ENCODE measurements at regions not wholly inside any gene's neighbourhood (a gene's known extent, or its start where the extent isn't known, plus 50 kb on each side); places are given as distances from the start of the nearest gene placed in this dataset.
"Not testable (repeated sequence)": the region's sequence is repeated elsewhere in the genome, so short reads cannot be mapped to it uniquely, and the experiment has no call there.

DNA sequence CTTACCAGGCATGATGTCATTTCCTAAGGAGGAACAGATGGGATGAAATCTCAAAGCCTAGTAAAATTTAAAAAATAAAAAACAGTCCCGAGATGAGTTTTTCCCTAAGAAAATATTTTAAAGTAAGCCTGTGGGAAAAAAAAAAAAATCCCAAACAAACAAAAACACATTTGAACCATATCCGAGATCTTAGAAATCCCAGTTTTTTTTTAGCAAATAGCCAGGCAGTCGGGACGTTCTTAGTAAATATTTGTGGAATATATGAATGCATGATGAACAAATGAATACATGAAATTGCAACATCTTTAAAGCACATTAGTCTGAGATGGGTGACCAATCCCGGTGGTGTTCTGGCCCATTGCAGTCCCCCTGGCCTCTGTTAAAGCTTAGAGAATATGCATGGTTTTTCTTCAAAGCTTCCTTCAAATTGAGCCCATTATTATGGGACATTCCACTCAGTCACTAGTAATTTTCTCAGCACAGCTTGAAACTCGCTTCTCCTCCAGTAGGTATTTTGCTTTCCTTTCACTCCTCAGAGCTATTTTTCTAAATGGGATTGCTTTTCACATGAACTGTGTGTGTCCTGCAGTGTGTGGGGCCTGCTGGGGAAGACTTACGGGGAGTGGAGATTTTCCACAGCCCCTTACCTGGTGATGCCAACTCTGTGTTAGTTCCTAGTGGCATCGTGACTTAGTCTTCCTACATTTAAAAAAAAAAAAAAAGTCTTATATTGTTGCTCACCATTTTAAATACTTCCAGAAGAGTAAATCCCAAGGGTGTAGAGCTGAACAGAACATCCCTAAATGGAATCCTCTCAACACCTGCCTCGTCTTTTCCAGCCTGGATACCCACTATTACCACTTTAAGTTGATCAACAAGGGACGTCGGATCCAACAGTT is 255.6 kb upstream of the NBPF12 start:
- not testable (repeated sequence) for H3K27me3 Mint-ChIP-seq; H3K9me3 Mint-ChIP-seq; H3K36me3 Mint-ChIP-seq (ENCODE audit: low read depth); H3K27ac Mint-ChIP-seq; H3K4me3 Mint-ChIP-seq; H3K4me1 Mint-ChIP-seq (ENCODE audit: low read depth)

DNA sequence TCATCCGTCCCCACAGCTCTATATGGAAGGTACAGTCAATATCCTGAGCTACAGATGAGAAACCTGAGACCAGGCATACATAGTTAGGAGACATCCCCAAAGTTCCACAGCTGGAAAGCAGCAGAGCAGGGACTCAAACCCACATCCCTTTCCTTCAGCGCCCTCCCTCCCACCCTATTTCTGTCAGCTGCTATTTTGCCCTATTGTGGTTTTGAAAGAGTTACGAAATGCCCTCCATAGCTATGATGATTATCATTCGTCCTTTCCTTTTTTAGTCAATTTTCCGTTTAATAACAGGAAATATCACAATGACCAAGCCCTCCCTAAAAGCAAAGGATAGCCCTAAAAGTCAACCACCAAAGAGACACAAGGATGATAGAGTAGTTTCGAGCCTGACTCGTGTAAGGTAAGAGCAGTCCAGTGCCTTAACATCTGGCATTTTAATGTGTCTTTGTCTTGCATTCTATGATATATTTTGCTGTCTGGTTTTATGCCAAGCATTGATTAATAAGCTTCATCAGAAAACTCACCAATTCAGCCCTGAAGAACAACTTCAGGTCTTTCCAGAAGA is 264.3 kb upstream of the NBPF12 start:
- H3K4me1 Mint-ChIP-seq (ENCODE audit: low read depth); H3K27ac Mint-ChIP-seq; H3K9me3 Mint-ChIP-seq; H3K4me3 Mint-ChIP-seq; H3K27me3 Mint-ChIP-seq; H3K36me3 Mint-ChIP-seq (ENCODE audit: low read depth): not testable (repeated sequence)

DNA sequence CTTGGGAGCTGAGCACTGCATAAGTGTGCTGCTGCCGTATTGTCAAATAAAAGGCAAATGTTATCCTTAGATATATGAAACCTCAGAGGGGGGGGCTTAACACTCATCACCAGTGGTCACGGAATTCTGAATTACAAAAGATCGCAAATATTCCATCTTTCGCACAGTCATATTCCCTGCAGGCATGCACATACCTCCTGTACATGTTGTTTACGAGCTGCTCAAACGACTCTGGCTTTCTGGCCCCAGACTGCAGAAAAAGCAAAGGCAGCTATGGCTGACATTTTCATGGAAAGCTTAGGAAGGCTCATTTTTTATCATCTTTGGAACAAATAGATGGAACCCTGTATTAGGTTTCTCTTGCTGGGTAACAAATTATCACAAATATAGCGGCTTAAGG is 265.5 kb upstream of the NBPF12 start:
- H3K27me3 Mint-ChIP-seq; H3K4me3 Mint-ChIP-seq; H3K27ac Mint-ChIP-seq; H3K4me1 Mint-ChIP-seq (ENCODE audit: low read depth); H3K36me3 Mint-ChIP-seq (ENCODE audit: low read depth); H3K9me3 Mint-ChIP-seq: not testable (repeated sequence)

DNA sequence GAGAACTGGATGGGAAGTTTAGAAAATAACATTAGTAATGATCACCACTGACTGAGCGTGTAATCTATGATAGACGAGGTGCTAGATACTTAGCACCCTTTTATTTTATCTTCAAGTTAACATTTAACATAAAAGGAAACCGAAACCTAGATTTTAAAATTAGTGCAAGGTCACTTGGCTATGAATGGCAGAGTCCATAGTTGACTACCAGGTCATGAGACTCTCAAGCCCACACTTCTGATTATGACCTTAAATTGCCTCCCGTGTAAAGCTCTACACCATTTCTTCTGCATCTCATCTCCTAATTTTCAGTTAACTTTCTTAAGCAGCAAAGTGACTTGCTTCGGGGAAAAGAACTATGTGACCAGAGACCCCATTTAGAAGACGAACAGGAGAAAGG is 266.5 kb upstream of the NBPF12 start:
- not testable (repeated sequence) for H3K27ac Mint-ChIP-seq; H3K36me3 Mint-ChIP-seq (ENCODE audit: low read depth); H3K4me1 Mint-ChIP-seq (ENCODE audit: low read depth); H3K9me3 Mint-ChIP-seq; H3K4me3 Mint-ChIP-seq; H3K27me3 Mint-ChIP-seq

DNA sequence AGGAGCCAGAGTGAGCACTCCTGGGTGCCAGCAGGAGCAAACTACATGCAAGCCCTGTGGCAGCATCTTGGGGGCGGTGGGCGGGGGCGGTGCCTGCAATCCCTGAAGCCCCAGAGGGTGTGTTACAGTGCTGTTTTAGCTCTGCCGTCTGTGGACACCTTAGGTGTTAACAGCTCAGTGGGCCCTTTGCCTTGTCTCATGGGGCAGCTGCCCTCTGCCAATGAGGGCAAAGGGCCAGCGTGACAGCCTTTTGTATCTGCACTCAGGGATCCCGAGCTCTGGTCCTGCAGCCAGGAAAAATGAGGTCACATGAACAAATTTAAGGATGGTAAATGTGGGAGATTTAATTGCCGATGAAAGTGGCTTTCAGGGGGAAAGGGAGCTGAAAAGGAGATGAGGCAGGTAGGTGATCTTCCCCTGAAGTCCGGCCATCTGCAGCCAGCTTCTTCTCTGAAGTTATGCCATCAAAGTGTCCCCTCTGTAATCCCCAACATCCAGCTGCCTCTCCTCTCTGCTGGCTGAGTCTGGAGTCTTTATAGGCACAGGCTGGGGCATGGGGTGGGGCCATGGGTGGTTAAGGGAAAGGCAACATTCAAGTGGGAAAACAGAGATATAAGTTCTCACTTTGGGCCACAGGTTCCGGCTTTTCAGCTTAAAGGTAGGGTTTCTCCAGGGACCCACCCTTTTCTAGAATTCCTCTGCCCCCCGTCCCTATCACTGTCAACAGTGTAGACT is 267.1 kb upstream of the NBPF12 start:
- H3K9me3 Mint-ChIP-seq; H3K27ac Mint-ChIP-seq; H3K4me3 Mint-ChIP-seq; H3K4me1 Mint-ChIP-seq (ENCODE audit: low read depth); H3K27me3 Mint-ChIP-seq; H3K36me3 Mint-ChIP-seq (ENCODE audit: low read depth): not testable (repeated sequence)

DNA sequence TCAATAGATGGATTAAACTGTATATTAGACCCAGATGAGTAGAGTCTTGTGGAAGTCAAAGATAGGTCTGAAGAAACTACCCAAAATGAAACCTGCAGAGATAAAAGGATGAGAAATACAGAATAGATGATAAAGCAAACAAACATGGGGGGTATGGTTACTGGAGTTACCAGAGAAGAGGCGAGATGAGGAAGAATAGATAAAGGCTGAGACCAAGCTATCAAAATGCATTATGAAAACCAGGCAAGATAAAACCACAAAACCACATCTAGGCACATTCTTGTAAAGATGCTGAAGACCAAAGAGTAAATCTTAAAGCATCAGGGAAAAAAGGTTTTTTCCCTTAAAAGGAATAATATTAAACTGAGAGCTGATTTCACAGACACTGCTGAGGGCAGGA is 271.8 kb upstream of the NBPF12 start:
- not testable (repeated sequence) for H3K4me3 Mint-ChIP-seq; H3K27me3 Mint-ChIP-seq; H3K4me1 Mint-ChIP-seq (ENCODE audit: low read depth); H3K36me3 Mint-ChIP-seq (ENCODE audit: low read depth); H3K27ac Mint-ChIP-seq; H3K9me3 Mint-ChIP-seq

DNA sequence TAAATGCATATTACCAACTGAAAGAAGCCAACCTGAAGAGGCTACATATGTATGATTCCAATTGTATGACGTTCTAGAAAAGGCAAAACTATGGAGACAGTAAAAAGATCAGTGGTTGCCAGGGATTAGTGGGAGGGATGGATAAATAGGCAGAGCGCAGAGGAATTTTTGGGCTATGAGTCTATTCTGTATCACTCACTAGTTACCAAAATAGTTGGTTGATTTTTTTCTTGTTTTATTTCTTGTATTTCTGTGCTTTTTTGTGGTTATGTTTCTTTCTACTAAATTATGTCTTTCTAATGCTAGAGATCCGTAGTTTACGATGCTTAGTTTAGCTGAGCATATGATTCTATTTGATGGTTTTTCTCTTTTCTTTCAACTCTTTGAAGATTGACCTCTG is 277.9 kb upstream of the NBPF12 start:
- H3K9me3 Mint-ChIP-seq; H3K27ac Mint-ChIP-seq; H3K36me3 Mint-ChIP-seq (ENCODE audit: low read depth); H3K4me3 Mint-ChIP-seq; H3K4me1 Mint-ChIP-seq (ENCODE audit: low read depth); H3K27me3 Mint-ChIP-seq: not testable (repeated sequence)

DNA sequence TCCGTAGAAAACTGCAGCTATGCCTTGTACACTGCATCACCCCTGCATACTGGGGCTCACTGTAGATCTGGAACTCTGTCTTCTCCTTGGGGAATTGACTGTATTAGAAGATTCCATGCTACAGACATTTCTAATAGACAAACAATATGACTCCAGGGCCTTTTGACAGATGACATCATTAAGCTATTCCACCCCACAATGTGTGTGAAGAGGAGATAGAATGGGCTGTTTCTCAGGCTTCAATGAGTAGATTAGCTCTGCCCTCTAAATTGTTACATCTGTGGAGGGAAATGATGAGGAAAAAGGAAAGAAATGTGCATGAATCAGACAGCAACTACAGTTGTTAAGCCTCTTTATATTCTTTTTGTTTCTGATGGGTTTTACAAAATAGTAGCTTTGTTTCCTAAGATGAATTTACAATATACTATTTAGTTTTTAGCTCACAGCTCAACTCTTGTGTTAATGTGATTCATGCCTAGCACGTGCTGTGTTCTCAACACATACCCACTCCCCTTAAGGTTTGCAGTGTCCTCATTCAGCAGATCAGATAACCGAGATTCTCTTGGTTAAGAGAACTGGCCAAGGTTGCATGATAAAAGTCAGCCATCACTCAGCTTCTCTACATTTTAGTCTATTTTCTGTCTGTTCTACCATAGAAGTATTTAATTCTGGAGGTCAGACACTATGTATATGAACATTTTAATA is 281.6 kb upstream of the NBPF12 start:
- not testable (repeated sequence) for H3K9me3 Mint-ChIP-seq; H3K4me3 Mint-ChIP-seq; H3K27me3 Mint-ChIP-seq; H3K36me3 Mint-ChIP-seq (ENCODE audit: low read depth); H3K4me1 Mint-ChIP-seq (ENCODE audit: low read depth); H3K27ac Mint-ChIP-seq

DNA sequence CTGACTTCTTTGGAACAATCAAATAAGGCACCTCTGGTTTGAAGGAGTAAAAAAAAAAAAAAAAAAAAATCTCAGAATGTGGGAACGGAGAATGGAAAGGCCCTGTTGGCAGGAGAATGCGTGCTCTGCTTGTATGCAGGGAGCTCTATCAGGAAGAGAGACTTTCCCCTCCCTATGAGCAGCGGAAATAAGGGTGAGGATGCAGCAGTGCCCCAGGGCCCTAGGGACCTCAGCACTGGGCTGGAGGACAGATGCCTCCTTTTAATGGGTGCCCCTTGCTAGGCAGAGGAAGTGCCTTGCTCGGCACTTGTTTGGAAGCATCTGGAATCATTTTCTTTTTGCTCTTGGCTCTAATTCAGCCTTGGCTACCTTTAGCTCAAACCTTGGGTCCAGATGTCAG is 283.4 kb upstream of the NBPF12 start:
- not testable (repeated sequence) for H3K4me1 Mint-ChIP-seq (ENCODE audit: low read depth); H3K36me3 Mint-ChIP-seq (ENCODE audit: low read depth); H3K4me3 Mint-ChIP-seq; H3K27ac Mint-ChIP-seq; H3K9me3 Mint-ChIP-seq; H3K27me3 Mint-ChIP-seq

DNA sequence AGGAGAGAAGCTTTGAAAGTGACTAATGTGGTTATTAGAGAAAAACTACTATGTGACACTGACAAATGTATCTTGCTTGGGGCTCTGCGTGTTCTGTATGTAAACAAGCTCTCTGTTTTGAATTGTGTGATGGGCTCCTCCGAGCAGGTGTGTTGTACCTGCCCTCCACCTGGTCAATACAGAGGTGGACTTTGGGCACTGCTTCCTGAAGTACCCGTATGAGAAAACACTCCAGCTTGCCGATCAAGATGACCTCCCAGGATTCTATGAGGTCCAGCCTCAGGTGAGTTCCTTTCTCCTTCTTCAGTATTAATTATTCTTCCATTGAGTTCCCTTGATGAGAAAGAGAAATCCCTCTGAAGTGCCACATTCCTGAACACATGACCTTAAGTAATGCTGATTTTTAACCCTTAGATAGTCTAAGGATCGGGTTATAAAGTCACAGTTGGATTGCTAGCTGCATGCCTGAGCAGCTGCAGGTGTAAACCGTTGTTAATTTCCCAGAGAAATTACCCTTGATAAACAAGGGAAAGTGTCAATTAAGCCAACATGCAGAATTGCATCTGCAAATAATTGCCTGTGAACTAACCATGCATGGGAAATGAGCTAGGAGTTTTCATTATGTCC is 292.0 kb upstream of the NBPF12 start:
- H3K27me3 Mint-ChIP-seq; H3K9me3 Mint-ChIP-seq; H3K4me3 Mint-ChIP-seq; H3K27ac Mint-ChIP-seq; H3K36me3 Mint-ChIP-seq (ENCODE audit: low read depth); H3K4me1 Mint-ChIP-seq (ENCODE audit: low read depth): not testable (repeated sequence)

DNA sequence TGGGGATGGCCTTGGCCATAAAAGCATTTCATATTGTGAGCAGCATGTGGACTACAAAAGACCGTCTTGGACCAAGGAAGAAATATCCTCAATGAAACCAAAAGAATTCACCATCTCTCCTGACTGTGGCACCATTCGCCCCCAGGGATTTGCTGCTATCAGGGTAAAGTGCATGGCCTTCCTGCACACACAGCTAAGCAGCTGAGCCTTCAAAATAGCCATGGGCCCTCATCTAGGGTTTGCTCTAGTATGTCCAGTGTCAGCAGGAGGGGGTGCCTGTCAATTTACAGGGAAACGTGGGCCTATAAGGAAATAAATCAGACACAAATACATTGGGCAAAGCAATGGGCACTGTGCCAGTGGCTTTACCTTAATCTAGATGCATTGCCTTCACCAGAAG is 296.6 kb upstream of the NBPF12 start:
- H3K27me3 Mint-ChIP-seq; H3K4me3 Mint-ChIP-seq; H3K4me1 Mint-ChIP-seq (ENCODE audit: low read depth): not testable (repeated sequence)

DNA sequence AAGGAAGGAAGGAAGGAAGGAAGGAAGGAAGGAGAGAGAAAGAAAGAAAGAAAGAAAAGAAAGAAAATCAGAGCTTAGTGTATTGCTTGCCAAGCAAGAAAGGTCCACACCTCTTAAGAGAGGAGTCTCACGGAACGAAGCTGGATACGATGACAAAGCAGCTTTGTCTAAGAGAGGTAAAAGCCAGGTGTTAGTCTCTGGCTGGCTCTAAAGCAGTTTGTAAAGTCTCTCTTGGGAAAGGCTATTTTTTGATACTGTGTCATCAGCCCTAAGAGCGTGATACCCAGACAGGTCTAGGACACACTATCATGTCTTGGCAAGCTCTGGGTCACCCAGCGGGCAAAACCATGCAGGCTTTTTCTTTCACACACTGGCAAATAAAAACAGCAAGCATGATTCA is 297.5 kb upstream of the NBPF12 start:
- not testable (repeated sequence) for H3K27me3 Mint-ChIP-seq; H3K36me3 Mint-ChIP-seq (ENCODE audit: low read depth)

More for the DNA sequence above, 296.6 kb upstream of the NBPF12 start:
- H3K9me3 Mint-ChIP-seq; H3K27ac Mint-ChIP-seq; H3K36me3 Mint-ChIP-seq (ENCODE audit: low read depth): not testable (repeated sequence)

DNA sequence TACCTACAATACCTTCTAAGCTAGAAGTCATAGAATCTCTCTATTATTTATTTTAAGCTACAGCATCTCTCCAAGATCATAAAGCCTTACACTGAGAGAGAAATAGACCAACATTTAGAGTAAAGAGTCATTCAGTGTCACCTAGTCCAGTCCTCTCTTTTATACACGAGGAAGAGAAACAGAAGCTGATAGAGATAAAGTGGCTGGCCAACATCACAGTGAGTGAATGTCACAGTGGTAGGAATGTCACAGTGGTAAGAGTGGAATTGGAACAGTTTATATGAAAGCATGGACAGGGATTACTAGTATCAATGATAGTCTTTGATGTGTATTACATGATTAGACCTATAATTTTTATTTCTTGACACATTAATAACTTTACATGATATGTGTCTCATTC is 307.8 kb upstream of the NBPF12 start:
- not testable (repeated sequence) for H3K4me3 Mint-ChIP-seq; H3K9me3 Mint-ChIP-seq; H3K4me1 Mint-ChIP-seq (ENCODE audit: low read depth); H3K27ac Mint-ChIP-seq; H3K27me3 Mint-ChIP-seq; H3K36me3 Mint-ChIP-seq (ENCODE audit: low read depth)

More for the DNA sequence above, 297.5 kb upstream of the NBPF12 start:
- H3K4me1 Mint-ChIP-seq (ENCODE audit: low read depth); H3K4me3 Mint-ChIP-seq; H3K9me3 Mint-ChIP-seq; H3K27ac Mint-ChIP-seq: not testable (repeated sequence)

DNA sequence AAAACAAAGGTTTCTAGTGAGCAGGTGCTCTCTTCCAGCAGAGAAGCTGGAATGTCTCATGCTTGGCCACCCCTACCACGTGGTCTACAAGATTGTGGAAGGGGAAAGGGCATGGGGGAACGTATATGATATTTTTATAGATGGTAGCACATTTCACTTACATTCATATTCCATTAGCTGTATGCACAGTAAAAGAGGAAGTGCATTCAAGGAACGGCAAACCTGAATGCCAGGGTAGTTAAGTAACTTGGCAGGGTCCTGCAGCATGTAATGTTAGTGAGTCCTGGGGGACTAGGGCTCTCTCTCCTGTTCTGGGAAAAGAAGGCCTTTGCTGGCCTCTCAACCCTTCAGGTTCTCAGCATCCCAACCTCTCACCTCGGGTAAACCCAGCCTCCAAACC is 319.5 kb upstream of the NBPF12 start:
- H3K27me3 Mint-ChIP-seq; H3K9me3 Mint-ChIP-seq; H3K36me3 Mint-ChIP-seq (ENCODE audit: low read depth); H3K4me3 Mint-ChIP-seq; H3K27ac Mint-ChIP-seq; H3K4me1 Mint-ChIP-seq (ENCODE audit: low read depth): not testable (repeated sequence)

DNA sequence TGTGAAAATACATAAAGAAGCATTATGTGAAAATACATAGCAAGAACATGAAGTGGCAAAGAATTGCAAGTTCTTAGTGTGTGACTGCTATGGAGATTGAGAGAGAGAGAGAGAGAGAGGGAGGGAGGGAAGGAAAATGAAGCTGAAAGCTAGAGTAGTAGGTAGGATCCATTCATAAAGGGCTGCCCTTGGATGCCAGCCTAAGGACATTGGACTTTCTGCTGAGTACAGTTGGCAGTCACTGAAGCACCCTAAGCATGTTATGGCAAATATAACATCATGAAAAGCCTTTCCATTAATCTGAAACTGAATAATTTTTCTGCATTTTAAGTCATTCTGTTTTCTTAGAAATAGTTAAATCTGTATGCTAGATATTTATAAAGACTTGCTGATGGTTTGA is 333.4 kb upstream of the NBPF12 start:
- not testable (repeated sequence) for H3K9me3 Mint-ChIP-seq; H3K27me3 Mint-ChIP-seq; H3K36me3 Mint-ChIP-seq (ENCODE audit: low read depth); H3K27ac Mint-ChIP-seq; H3K4me1 Mint-ChIP-seq (ENCODE audit: low read depth); H3K4me3 Mint-ChIP-seq
